ENCODE measurements at regions not wholly inside any gene's neighbourhood (a gene's known extent, or its start where the extent isn't known, plus 50 kb on each side); places are given as distances from the start of the nearest gene placed in this dataset.
"Not testable (repeated sequence)": the region's sequence is repeated elsewhere in the genome, so short reads cannot be mapped to it uniquely, and the experiment has no call there.

DNA sequence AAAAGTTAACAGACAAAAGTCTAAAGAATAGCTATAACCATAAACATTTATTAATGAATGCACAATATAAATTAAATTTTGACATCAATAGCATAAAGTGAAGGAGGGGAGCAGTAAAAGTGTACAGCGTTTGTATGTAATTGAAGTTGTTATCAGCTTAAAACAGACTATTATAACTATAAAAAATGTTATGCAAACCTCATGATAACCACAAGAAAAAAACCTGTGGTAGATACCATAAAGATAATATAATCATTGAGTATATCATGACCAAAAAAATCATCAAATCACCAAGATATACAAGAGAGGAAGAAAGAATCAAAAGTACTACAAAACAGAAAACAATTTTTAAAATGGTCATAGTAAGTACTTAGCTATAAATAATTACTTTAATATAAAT, 122.1 kb upstream of the ID2 start:
- H3K4me1 ChIP-seq (ENCODE audit: control insufficient read depth, insufficient read depth, low read length): no peaks in the 10 kb centered on the region
- H3K4me3 ChIP-seq (ENCODE audit: low read depth, low read length): no peak overlapping the region
- no peak overlapping the region for H3K27ac ChIP-seq (ENCODE audit: extremely low read depth, low read depth, low read length)
- no peaks in the 10 kb centered on the region for H3K36me3 ChIP-seq (ENCODE audit: control insufficient read depth in 2 of 2, insufficient read depth in 1 of 2, low read length in 2 of 2)
- POLR2A ChIA-PET: interaction anchor here (1.9 kb wide), 1 partner anchor 122 kb away, joined by 8 read pairs; the partner anchor contains the start of gene ID2
- TF ChIP-seq IKZF3 (tag by site-specific recombination; IDR thresholded peaks at IDR 0.05) (no peak), SCRT1 (tag by site-specific recombination; IDR thresholded peaks at IDR 0.05; ENCODE audit: borderline replicate concordance) (no peak), ZNF658 (tag by site-specific recombination; IDR thresholded peaks at IDR 0.05) (no peak), ZSCAN23 (tag by site-specific recombination; IDR thresholded peaks at IDR 0.05) (no peak)
- TF ChIP-seq, protein P1, sequence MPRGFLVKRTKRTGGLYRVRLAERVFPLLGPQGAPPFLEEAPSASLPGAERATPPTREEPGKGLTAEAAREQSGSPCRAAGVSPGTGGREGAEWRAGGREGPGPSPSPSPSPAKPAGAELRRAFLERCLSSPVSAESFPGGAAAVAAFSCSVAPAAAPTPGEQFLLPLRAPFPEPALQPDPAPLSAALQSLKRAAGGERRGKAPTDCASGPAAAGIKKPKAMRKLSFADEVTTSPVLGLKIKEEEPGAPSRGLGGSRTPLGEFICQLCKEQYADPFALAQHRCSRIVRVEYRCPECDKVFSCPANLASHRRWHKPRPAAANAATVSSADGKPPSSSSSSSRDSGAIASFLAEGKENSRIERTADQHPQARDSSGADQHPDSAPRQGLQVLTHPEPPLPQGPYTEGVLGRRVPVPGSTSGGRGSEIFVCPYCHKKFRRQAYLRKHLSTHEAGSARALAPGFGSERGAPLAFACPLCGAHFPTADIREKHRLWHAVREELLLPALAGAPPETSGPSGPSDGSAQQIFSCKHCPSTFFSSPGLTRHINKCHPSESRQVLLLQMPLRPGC (tag by site-specific recombination; IDR thresholded peaks at IDR 0.05): no peak
- TF ChIP-seq, protein P2, sequence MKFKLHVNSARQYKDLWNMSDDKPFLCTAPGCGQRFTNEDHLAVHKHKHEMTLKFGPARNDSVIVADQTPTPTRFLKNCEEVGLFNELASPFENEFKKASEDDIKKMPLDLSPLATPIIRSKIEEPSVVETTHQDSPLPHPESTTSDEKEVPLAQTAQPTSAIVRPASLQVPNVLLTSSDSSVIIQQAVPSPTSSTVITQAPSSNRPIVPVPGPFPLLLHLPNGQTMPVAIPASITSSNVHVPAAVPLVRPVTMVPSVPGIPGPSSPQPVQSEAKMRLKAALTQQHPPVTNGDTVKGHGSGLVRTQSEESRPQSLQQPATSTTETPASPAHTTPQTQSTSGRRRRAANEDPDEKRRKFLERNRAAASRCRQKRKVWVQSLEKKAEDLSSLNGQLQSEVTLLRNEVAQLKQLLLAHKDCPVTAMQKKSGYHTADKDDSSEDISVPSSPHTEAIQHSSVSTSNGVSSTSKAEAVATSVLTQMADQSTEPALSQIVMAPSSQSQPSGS (tag by site-specific recombination; IDR thresholded peaks at IDR 0.05; ENCODE audit: low read depth): no peak
- H3K9me3 ChIP-seq (ENCODE audit: control insufficient read depth, insufficient read depth, low read depth, low read length): no peaks in the 10 kb centered on the region
- CTCF ChIA-PET: interaction anchor here (0.9 kb wide), 1 partner anchor 28 kb away, joined by 3 read pairs; no protein-coding TSS in a partner anchor

DNA sequence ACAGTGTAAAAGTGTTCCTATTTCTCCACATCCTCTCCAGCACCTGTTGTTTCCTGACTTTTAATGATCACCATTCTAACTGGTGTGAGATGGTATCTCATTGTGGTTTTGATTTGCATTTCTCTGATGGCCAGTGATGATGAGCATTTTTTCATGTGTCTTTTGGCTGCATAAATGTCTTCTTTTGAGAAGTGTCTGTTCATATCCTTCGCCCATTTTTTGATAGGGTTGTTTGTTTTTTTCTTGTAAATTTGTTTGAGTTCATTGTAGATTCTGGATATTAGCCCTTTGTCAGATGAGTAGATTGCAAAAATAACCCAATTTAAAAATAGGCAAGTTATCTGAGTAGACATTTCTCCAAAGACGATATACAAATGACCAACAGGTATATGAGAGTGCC, 120.2 kb upstream of the ID2 start:
- H3K4me3 ChIP-seq (ENCODE audit: low read depth, low read length); POLR2A ChIA-PET; H3K4me1 ChIP-seq (ENCODE audit: control insufficient read depth, insufficient read depth, low read length); H3K36me3 ChIP-seq (ENCODE audit: control insufficient read depth in 2 of 2, insufficient read depth in 1 of 2, low read length in 2 of 2); H3K27ac ChIP-seq (ENCODE audit: extremely low read depth, low read depth, low read length); H3K9me3 ChIP-seq (ENCODE audit: control insufficient read depth, insufficient read depth, low read depth, low read length); CTCF ChIA-PET: not testable (repeated sequence)

DNA sequence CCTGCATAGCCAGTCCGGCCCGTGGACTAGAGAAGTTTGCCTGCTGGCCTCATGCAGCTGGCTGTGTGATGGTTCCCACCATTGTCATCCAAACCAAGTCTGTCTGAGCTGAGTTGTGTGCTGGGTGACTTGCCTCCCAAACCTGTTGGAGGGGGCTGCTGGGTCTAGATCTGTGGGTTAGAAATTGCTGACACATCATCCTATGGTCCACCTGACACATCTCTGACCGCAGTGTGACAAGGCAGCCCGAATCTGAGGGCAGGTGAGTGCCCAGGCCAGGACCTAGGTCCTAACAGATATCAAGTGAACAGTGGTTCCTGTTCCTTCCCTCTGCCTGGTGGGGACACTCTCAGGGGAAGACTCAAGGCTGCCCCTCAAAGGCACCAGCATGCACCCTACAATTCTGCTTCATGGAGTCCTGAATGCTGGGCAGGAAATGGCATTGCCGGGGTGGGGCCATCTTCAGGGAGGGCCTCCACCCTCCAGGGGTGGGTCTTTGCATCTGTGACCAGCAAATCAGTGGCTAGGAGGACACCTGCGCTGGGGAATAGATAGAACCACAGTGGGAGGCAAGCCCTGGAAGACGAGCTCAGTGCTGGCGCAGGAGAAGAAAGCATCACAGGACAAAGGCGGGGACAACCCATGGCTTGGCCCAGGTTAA, 117.9 kb upstream of the ID2 start:
- Histone ChIP-seq H3K4me1 (ENCODE audit: control insufficient read depth, insufficient read depth, low read length) (no peaks in the 10 kb centered on the region), H3K4me3 (ENCODE audit: low read depth, low read length) (no peak overlapping the region), H3K36me3 (ENCODE audit: control insufficient read depth in 2 of 2, insufficient read depth in 1 of 2, low read length in 2 of 2) (no peaks in the 10 kb centered on the region), H3K9me3 (ENCODE audit: control insufficient read depth, insufficient read depth, low read depth, low read length) (no peaks in the 10 kb centered on the region), H3K27ac (ENCODE audit: extremely low read depth, low read depth, low read length) (no peak overlapping the region)
- TF ChIP-seq ZIC2 (tag by site-specific recombination; IDR thresholded peaks at IDR 0.05): no peak
- TF ChIP-seq ZNF175 (tag by site-specific recombination; IDR thresholded peaks at IDR 0.05): no peak
- TF ChIP-seq, protein P3, sequence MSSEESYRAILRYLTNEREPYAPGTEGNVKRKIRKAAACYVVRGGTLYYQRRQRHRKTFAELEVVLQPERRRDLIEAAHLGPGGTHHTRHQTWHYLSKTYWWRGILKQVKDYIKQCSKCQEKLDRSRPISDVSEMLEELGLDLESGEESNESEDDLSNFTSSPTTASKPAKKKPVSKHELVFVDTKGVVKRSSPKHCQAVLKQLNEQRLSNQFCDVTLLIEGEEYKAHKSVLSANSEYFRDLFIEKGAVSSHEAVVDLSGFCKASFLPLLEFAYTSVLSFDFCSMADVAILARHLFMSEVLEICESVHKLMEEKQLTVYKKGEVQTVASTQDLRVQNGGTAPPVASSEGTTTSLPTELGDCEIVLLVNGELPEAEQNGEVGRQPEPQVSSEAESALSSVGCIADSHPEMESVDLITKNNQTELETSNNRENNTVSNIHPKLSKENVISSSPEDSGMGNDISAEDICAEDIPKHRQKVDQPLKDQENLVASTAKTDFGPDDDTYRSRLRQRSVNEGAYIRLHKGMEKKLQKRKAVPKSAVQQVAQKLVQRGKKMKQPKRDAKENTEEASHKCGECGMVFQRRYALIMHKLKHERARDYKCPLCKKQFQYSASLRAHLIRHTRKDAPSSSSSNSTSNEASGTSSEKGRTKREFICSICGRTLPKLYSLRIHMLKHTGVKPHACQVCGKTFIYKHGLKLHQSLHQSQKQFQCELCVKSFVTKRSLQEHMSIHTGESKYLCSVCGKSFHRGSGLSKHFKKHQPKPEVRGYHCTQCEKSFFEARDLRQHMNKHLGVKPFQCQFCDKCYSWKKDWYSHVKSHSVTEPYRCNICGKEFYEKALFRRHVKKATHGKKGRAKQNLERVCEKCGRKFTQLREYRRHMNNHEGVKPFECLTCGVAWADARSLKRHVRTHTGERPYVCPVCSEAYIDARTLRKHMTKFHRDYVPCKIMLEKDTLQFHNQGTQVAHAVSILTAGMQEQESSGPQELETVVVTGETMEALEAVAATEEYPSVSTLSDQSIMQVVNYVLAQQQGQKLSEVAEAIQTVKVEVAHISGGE (tag by site-specific recombination; conservative IDR thresholded peaks at IDR 0.05; ENCODE audit: low read depth): no peak
- TF ChIP-seq RBAK (tag by site-specific recombination; IDR thresholded peaks at IDR 0.05): no peak
- TF ChIP-seq ZNF610 (tag by site-specific recombination; IDR thresholded peaks at IDR 0.05; ENCODE audit: borderline replicate concordance): no peak
- TF ChIP-seq, protein P4, sequence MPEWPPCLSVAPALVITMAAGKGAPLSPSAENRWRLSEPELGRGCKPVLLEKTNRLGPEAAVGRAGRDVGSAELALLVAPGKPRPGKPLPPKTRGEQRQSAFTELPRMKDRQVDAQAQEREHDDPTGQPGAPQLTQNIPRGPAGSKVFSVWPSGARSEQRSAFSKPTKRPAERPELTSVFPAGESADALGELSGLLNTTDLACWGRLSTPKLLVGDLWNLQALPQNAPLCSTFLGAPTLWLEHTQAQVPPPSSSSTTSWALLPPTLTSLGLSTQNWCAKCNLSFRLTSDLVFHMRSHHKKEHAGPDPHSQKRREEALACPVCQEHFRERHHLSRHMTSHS (tag by site-specific recombination; IDR thresholded peaks at IDR 0.05): no peak
- POLR2A ChIA-PET: no interaction called here
- CTCF ChIA-PET: interaction anchor here (1.0 kb wide), 1 partner anchor 129 kb away, joined by 3 read pairs; no protein-coding TSS in a partner anchor
